Endothelial cell of umbilical vein (primary cell): ENCODE measurements at regions not wholly inside any gene's neighbourhood (a gene's known extent, or its start where the extent isn't known, plus 50 kb on each side); places are given as distances from the start of the nearest gene placed in this dataset.

Experiments used
- EZH2 ChIP-seq: IDR thresholded peaks from 2 replicates; pipeline ENCODE4 v1.6.1; 2012; ENCODE audit warnings: borderline replicate concordance, low read depth, mild to moderate bottlenecking, moderate library complexity, low read length, inconsistent platforms; ENCODE audit not compliant: severe bottlenecking
- GATA2 ChIP-seq: IDR thresholded peaks from 2 replicates; pipeline ENCODE4 v1.7.0; 2011; ENCODE audit warnings: low read depth, mild to moderate bottlenecking, moderate library complexity, mixed read lengths, low read length; ENCODE audit not compliant: insufficient read length, insufficient read depth
- MYC ChIP-seq: IDR thresholded peaks from one replicate; pipeline ENCODE4 v1.6.1; 2011; ENCODE audit warnings: mild to moderate bottlenecking, low read depth, low read length
- POLR2A ChIP-seq: IDR thresholded peaks from 2 replicates; pipeline ENCODE4 v1.6.1; 2012; ENCODE audit warnings: low read depth, mild to moderate bottlenecking, control low read depth, low read length
- POLR2AphosphoS5 ChIP-seq: IDR thresholded peaks from 2 replicates; pipeline ENCODE4 v1.6.1; 2012; ENCODE audit warnings: low read depth, mild to moderate bottlenecking, control low read depth, low read length, moderate library complexity; ENCODE audit not compliant: insufficient read depth
- TF ChIP-seq, protein P1 (sequence below), 2 donors: IDR thresholded peaks; 1 replicate in 1 of 2; 2 replicates in 1 of 2; pipeline ENCODE4 v1.5.1; 2011; ENCODE audit warnings: low read length in 2 of 2, mild to moderate bottlenecking in 2 of 2, moderate library complexity in 2 of 2, control low read depth in 1 of 2, inconsistent platforms in 1 of 2, low read depth in 1 of 2; ENCODE audit not compliant: insufficient read depth in 1 of 2; ENCODE audit errors: extremely low read depth in 1 of 2

DNA sequence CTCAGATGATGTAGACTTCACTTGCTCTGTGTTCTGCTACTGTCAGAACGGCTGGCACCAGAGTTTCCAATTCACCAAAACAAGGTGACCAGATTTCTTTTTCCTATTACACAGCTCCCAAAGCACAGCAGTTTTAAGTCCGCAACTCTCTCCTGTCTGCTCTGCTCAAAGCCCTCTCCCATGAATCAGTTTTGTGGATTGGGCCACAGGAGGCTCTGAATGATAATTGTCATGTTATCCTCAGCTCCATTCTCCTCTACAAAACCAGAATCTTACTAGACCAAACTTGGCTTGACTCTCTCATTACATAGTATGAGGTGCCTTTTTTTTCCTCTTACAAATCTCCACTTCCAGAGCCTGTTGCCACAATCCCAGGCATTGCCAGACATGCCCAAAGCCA is 223.5 kb downstream of the SNX13 start:
- TF ChIP-seq, protein P1, sequence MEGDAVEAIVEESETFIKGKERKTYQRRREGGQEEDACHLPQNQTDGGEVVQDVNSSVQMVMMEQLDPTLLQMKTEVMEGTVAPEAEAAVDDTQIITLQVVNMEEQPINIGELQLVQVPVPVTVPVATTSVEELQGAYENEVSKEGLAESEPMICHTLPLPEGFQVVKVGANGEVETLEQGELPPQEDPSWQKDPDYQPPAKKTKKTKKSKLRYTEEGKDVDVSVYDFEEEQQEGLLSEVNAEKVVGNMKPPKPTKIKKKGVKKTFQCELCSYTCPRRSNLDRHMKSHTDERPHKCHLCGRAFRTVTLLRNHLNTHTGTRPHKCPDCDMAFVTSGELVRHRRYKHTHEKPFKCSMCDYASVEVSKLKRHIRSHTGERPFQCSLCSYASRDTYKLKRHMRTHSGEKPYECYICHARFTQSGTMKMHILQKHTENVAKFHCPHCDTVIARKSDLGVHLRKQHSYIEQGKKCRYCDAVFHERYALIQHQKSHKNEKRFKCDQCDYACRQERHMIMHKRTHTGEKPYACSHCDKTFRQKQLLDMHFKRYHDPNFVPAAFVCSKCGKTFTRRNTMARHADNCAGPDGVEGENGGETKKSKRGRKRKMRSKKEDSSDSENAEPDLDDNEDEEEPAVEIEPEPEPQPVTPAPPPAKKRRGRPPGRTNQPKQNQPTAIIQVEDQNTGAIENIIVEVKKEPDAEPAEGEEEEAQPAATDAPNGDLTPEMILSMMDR (IDR thresholded peaks at IDR 0.05; ENCODE audit: extremely low read depth in 1 of 2, insufficient read depth in 1 of 2, low read depth in 1 of 2, low read length in 2 of 2), result no peak
- TF ChIP-seq POLR2AphosphoS5 (no peak), MYC (no peak), POLR2A (no peak), EZH2 (no peak), GATA2 (no peak)
